H1 (cell line): ENCODE measurements at regions not wholly inside any gene's neighbourhood (a gene's known extent, or its start where the extent isn't known, plus 50 kb on each side); places are given as distances from the start of the nearest gene placed in this dataset.

Source experiments
- CHD7 ChIP-seq: fragments of 300-600 bp; sonication (generic); IDR thresholded peaks from 2 replicates; pipeline ENCODE4 v1.7.1; 2012; ENCODE audit warnings: low read length, moderate library complexity, mild to moderate bottlenecking, inconsistent platforms; ENCODE audit not compliant: insufficient replicate concordance

GRCh38 chr11:41786087-41786486 lies 326.6 kb upstream of the LRRC4C start (continued):
- TF ChIP-seq CHD7, result no peak
